IMR-90 (cell line): ENCODE measurements at regions not wholly inside any gene's neighbourhood (a gene's known extent, or its start where the extent isn't known, plus 50 kb on each side); places are given as distances from the start of the nearest gene placed in this dataset.

Experiments
- ATAC-seq: fragments of 200-7000 bp; cut with Tn5 transposase; 2 replicates; pipeline ENCODE4 v1.9.1; 2020; ENCODE audit warnings: low read depth, mild to moderate bottlenecking, moderate library complexity
- BruUV-seq: library from RNA; stranded (reverse); fragments of 400-500 nt; replicated peaks from 2 replicates; lab custom pipeline; 2021; lab: Mats Ljungman, UMichigan
- CTCF ChIA-PET: fragments of 300-600 bp; formaldehyde crosslinking; extraction: SDS; loops from one replicate; lab custom pipeline; 2021; ENCODE audit warnings: antibody characterized with exemption; lab: Yijun Ruan, JAX
- POLR2A ChIA-PET: fragments of 300-600 bp; sonication (Branson Sonifier 250); formaldehyde crosslinking; loops from one replicate; lab custom pipeline; 2022; ENCODE audit warnings: antibody characterized with exemption; ENCODE audit not compliant: unreplicated experiment; lab: Charles Lee
- DNase-seq: peaks from one replicate; pipeline ENCODE4 v3.0.0; 2013
- H2AFZ ChIP-seq: replicated peaks from 2 replicates; pipeline ENCODE3; 2013; ENCODE audit warnings: low read length, mild to moderate bottlenecking; ENCODE audit not compliant: poor library complexity
- H2AK5ac ChIP-seq: 2 replicates; pipeline ENCODE4 v1.6.1; 2013; ENCODE audit warnings: low read depth, low read length, inconsistent platforms
- H2AK9ac ChIP-seq: replicated peaks from 2 replicates; pipeline ENCODE3; 2013; ENCODE audit warnings: mild to moderate bottlenecking, low read depth, low read length, moderate library complexity; ENCODE audit not compliant: poor library complexity
- H2BK120ac ChIP-seq: 2 replicates; pipeline ENCODE4 v1.6.1; 2013; ENCODE audit warnings: low read depth, low read length, inconsistent platforms
- H2BK15ac ChIP-seq: 3 replicates; pipeline ENCODE4 v1.6.1; 2013; ENCODE audit warnings: low read depth, low read length, inconsistent platforms
- H2BK20ac ChIP-seq: 2 replicates; pipeline ENCODE4 v1.6.1; 2013; ENCODE audit warnings: low read depth, mild to moderate bottlenecking, inconsistent platforms, low read length, moderate library complexity
- H2BK5ac ChIP-seq: 2 replicates; pipeline ENCODE4 v1.6.1; 2013; ENCODE audit warnings: mild to moderate bottlenecking, low read depth, low read length, inconsistent platforms; ENCODE audit not compliant: poor library complexity, severe bottlenecking
- H3K14ac ChIP-seq: replicated peaks from 2 replicates; pipeline ENCODE4 v1.6.1; 2013; ENCODE audit warnings: low read depth, low read length, inconsistent platforms
- H3K18ac ChIP-seq: 2 replicates; pipeline ENCODE4 v1.6.1; 2013; ENCODE audit warnings: low read depth, low read length, control low read depth
- H3K23ac ChIP-seq: 2 replicates; pipeline ENCODE4 v1.6.1; 2013; ENCODE audit warnings: low read depth, low read length, inconsistent platforms
- H3K27ac ChIP-seq: 2 replicates; pipeline ENCODE4 v1.5.1; 2013; ENCODE audit warnings: mild to moderate bottlenecking, control low read depth, low read length; ENCODE audit not compliant: insufficient read depth
- H3K27me3 ChIP-seq: 2 replicates; pipeline ENCODE4 v1.6.1; 2013; ENCODE audit warnings: low read length; ENCODE audit not compliant: control insufficient read depth, insufficient read depth
- H3K36me3 ChIP-seq: 2 replicates; pipeline ENCODE4 v1.6.1; 2013; ENCODE audit warnings: low read length, mixed read lengths; ENCODE audit not compliant: control insufficient read depth, insufficient read depth
- H3K4ac ChIP-seq: 2 replicates; pipeline ENCODE4 v1.6.1; 2013; ENCODE audit warnings: low read depth, low read length, inconsistent platforms
- H3K4me1 ChIP-seq: 2 replicates; pipeline ENCODE4 v1.6.1; 2013; ENCODE audit warnings: low read length, mixed read lengths; ENCODE audit not compliant: control insufficient read depth, insufficient read depth
- H3K4me2 ChIP-seq: 2 replicates; pipeline ENCODE4 v1.6.1; 2013; ENCODE audit warnings: low read depth, mild to moderate bottlenecking, control low read depth, low read length, moderate library complexity
- H3K4me3 ChIP-seq: 2 replicates; pipeline ENCODE4 v1.5.1; 2013; ENCODE audit warnings: low read depth, mild to moderate bottlenecking, control low read depth, low read length, moderate library complexity; ENCODE audit not compliant: insufficient read depth
- H3K56ac ChIP-seq: 2 replicates; pipeline ENCODE4 v1.6.1; 2013; ENCODE audit warnings: low read length, inconsistent platforms; ENCODE audit not compliant: insufficient read depth; ENCODE audit errors: extremely low read depth
- H3K79me1 ChIP-seq, 2 experiments: 2 replicates each; pipeline ENCODE4 v1.6.1; 2013; ENCODE audit warnings: low read length in 2 of 2, inconsistent platforms in 1 of 2, low read depth in 1 of 2
- H3K9ac ChIP-seq: 2 replicates; pipeline ENCODE4 v1.6.1; 2013; ENCODE audit warnings: low read depth, low read length, control low read depth
- H3K9me1 ChIP-seq: 2 replicates; pipeline ENCODE4 v1.6.1; 2013; ENCODE audit warnings: low read length, inconsistent platforms; ENCODE audit not compliant: insufficient read depth
- H3K9me3 ChIP-seq: 2 replicates; pipeline ENCODE4 v1.6.1; 2013; ENCODE audit warnings: low read length; ENCODE audit not compliant: control insufficient read depth, insufficient read depth
- H4K20me1 ChIP-seq: 2 replicates; pipeline ENCODE4 v1.6.1; 2013; ENCODE audit warnings: low read length, inconsistent platforms; ENCODE audit not compliant: insufficient read depth
- H4K5ac ChIP-seq: 2 replicates; pipeline ENCODE4 v1.6.1; 2013; ENCODE audit warnings: mild to moderate bottlenecking, low read depth, low read length, control low read depth
- H4K8ac ChIP-seq, 2 experiments: 2 replicates each; pipeline ENCODE4 v1.6.1; 2013; ENCODE audit warnings: low read depth in 2 of 2, low read length in 2 of 2, control low read depth in 1 of 2, inconsistent platforms in 1 of 2
- H4K91ac ChIP-seq: 2 replicates; pipeline ENCODE4 v1.6.1; 2013; ENCODE audit warnings: low read depth, low read length, inconsistent platforms; ENCODE audit not compliant: insufficient read depth
- BHLHE40 ChIP-seq: fragments of 150-350 bp; IDR thresholded peaks from 2 replicates; pipeline ENCODE4 v1.6.1; 2016; ENCODE audit warnings: mild to moderate bottlenecking, low read depth, low read length
- CHD1 ChIP-seq: IDR thresholded peaks from 2 replicates; pipeline ENCODE4 v1.6.1; 2012; ENCODE audit warnings: low read depth, low read length, improper control_type of control experiment
- MAFK ChIP-seq: IDR thresholded peaks from 2 replicates; pipeline ENCODE4 v1.6.1; 2012; ENCODE audit warnings: low read depth, low read length, improper control_type of control experiment
- MAZ ChIP-seq: IDR thresholded peaks from 2 replicates; pipeline ENCODE4 v1.6.1; 2012; ENCODE audit warnings: low read depth, mild to moderate bottlenecking, low read length, improper control_type of control experiment, moderate library complexity, borderline replicate concordance
- MXI1 ChIP-seq: IDR thresholded peaks from 2 replicates; pipeline ENCODE4 v1.6.1; 2012; ENCODE audit warnings: low read depth, mild to moderate bottlenecking, low read length, moderate library complexity, borderline replicate concordance
- NFE2L2 ChIP-seq: fragments of 150-350 bp; IDR thresholded peaks from 2 replicates; pipeline ENCODE4 v1.6.1; 2016; ENCODE audit warnings: low read depth, mild to moderate bottlenecking, low read length
- POLR2A ChIP-seq: IDR thresholded peaks from 2 replicates; pipeline ENCODE4 v1.6.1; 2012; ENCODE audit warnings: mild to moderate bottlenecking, low read depth, low read length
- RAD21 ChIP-seq: IDR thresholded peaks from 2 replicates; pipeline ENCODE4 v1.6.1; 2012; ENCODE audit warnings: low read length, improper control_type of control experiment
- RCOR1 ChIP-seq: IDR thresholded peaks from 2 replicates; pipeline ENCODE4 v1.6.1; 2012; ENCODE audit warnings: mild to moderate bottlenecking, low read length, improper control_type of control experiment; ENCODE audit not compliant: insufficient replicate concordance
- RFX5 ChIP-seq: IDR thresholded peaks from 2 replicates; pipeline ENCODE4 v1.8.0; 2012; ENCODE audit warnings: low read depth, mild to moderate bottlenecking, low read length, moderate library complexity
- USF2 ChIP-seq: fragments of 150-350 bp; IDR thresholded peaks from 2 replicates; pipeline ENCODE4 v1.6.1; 2017; ENCODE audit warnings: mild to moderate bottlenecking, antibody characterized with exemption, low read length, low read depth
- WGBS, 2 experiments: methylation state at CpG; one replicate each; pipeline versions ENCODE4 v1.1.5 to v1.1.7; 2013; ENCODE audit warnings: missing lambda C conversion rate in 2 of 2; ENCODE audit not compliant: insufficient read length in 1 of 2; ENCODE audit errors: extremely low coverage in 2 of 2; 5-methylcytosine and 5-hydroxymethylcytosine counted together
- dilution Hi-C: fragments of 300-500 bp; cut with HindIII; formaldehyde crosslinking; loops from one replicate; pipeline ENCODE4 v1.14.3; 2018; ENCODE audit warnings: low sequenced_read_pairs; ENCODE audit not compliant: unreplicated experiment
- in situ Hi-C: fragments of 300-500 bp; cut with MboI; formaldehyde crosslinking; loops from 3 replicates; pipeline ENCODE4 v1.14.3; 2019; ENCODE audit warnings: low sequenced_read_pairs, inconsistent platforms, mixed read lengths
- intact Hi-C: fragments of 100-400 bp; cut with micrococcal nuclease; formaldehyde crosslinking; loops from 2 replicates; pipeline ENCODE4 v1.10.0; 2022
- TF ChIP-seq, protein P1 (sequence below): fragments of 150-350 bp; IDR thresholded peaks from 2 replicates; pipeline ENCODE4 v1.6.1; 2016; ENCODE audit warnings: low read depth, mild to moderate bottlenecking, low read length, moderate library complexity, borderline replicate concordance

DNA sequence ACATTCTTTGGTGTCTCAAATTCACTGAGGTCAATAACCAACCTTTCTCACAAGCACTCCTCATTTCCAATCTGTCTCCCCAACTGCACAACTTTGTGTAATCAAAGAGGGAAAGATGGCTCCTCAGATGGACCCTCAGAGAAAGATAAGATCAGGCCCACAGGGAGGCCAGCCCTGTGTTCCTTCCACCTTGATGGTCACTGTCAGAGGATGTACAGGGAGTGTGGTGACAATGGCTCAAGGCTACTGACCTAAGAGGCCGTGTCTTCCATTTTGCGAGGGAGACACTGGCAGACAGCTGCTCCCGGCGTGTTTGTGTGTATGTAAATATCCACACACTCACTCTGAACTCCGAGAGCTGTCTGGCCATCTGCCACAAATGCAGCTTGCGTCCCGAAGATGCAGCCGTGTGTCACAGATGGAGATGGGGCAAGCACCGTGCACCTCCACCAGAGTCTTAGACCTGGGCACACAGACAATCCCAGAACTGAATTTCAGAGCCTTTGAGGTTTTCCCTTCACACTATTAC lies 712.1 kb upstream of the NRP1 start:
- H3K18ac ChIP-seq: no peak overlapping the region; the same call in 1 of the 2 replicates
- no peak overlapping the region for H3K14ac ChIP-seq
- WGBS, 2 experiments: 11% methylated on average over 4 of the region's 9 CpGs; no CpG with 5 or more reads in 1 of the 2 experiments
- H3K79me1 ChIP-seq: no peaks in the 10 kb centered on the region
- H2BK5ac ChIP-seq: no peak overlapping the region
- ChIA-PET POLR2A (no interaction called here), CTCF (no interaction called here)
- H3K23ac ChIP-seq: no peak overlapping the region
- DNase-seq (peak; percentile 15), ATAC-seq (no peak)
- H3K4me3 ChIP-seq: no peak overlapping the region
- H2AK9ac ChIP-seq: no peak overlapping the region
- H4K20me1 ChIP-seq: no peaks in the 10 kb centered on the region
- no peak overlapping the region for H3K4me2 ChIP-seq
- H3K36me3 ChIP-seq: no peaks in the 10 kb centered on the region
- H2AK5ac ChIP-seq: no peak overlapping the region
- no peak overlapping the region for H4K91ac ChIP-seq
- H2BK120ac ChIP-seq: no peak overlapping the region
- TF ChIP-seq CHD1 (no peak), NFE2L2 (no peak), RCOR1 (no peak), MXI1 (no peak), BHLHE40 (no peak), POLR2A (no peak), MAZ (no peak), RAD21 (no peak), USF2 (no peak), MAFK (no peak), RFX5 (no peak)
- TF ChIP-seq, protein P1, sequence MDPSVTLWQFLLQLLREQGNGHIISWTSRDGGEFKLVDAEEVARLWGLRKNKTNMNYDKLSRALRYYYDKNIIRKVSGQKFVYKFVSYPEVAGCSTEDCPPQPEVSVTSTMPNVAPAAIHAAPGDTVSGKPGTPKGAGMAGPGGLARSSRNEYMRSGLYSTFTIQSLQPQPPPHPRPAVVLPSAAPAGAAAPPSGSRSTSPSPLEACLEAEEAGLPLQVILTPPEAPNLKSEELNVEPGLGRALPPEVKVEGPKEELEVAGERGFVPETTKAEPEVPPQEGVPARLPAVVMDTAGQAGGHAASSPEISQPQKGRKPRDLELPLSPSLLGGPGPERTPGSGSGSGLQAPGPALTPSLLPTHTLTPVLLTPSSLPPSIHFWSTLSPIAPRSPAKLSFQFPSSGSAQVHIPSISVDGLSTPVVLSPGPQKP: no peak
- no peak overlapping the region for H3K9ac ChIP-seq
- no peak overlapping the region for H2BK20ac ChIP-seq
- no peak overlapping the region for H4K8ac ChIP-seq
- no peaks in the 10 kb centered on the region; the same call in 1 of the 2 replicates for H3K4me1 ChIP-seq
- H3K9me1 ChIP-seq: no peaks in the 10 kb centered on the region
- BruUV-seq: no TSS peak
- no peak overlapping the region for H3K4ac ChIP-seq
- in situ Hi-C loops (no loop called here), dilution Hi-C loops (no loop called here), intact Hi-C loops (no loop called here)
- H3K27ac ChIP-seq: no peak overlapping the region
- H3K56ac ChIP-seq: no peak overlapping the region
- H2AFZ ChIP-seq: no peak overlapping the region
- no peak overlapping the region for H4K5ac ChIP-seq
- no peak overlapping the region for H2BK15ac ChIP-seq
- peaks cover 8% of the 10 kb centered on the region for H3K27me3 ChIP-seq
- no peaks in the 10 kb centered on the region for H3K9me3 ChIP-seq
